Lower leg skin (tissue), 4 donors: ENCODE measurements at regions not wholly inside any gene's neighbourhood (a gene's known extent, or its start where the extent isn't known, plus 50 kb on each side); places are given as distances from the start of the nearest gene placed in this dataset.

Experiments used
- DNase-seq, 2 donors: peaks; one replicate each; pipeline ENCODE4 v3.0.0-alpha.2; 2019; ENCODE audit warnings: low spot score in 2 of 2
- H3K4me3 ChIP-seq: fragments of 200-600 bp; sonication (generic); 2 replicates; pipeline ENCODE4 v1.5.1; 2017; ENCODE audit warnings: mild to moderate bottlenecking, low read depth; ENCODE audit not compliant: poor library complexity, severe bottlenecking
- POLR2A ChIP-seq, 2 donors: fragments of 450-650 bp; IDR thresholded peaks; one replicate each; pipeline ENCODE4 v1.6.1; 2016 to 2017; ENCODE audit warnings: antibody characterized with exemption in 2 of 2, mild to moderate bottlenecking in 1 of 2, moderate library complexity in 1 of 2
- WGBS, 2 donors: methylation state at CpG; one replicate each; pipeline ENCODE4 v1.1.5; 2018; 5-methylcytosine and 5-hydroxymethylcytosine counted together
- intact Hi-C: fragments of 100-400 bp; cut with DNase I; formaldehyde crosslinking; loops from one replicate; pipeline ENCODE4 v1.15.0; 2023; ENCODE audit warnings: low total_unique reads
- TF ChIP-seq, protein P1 (sequence below), 3 donors: fragments of 450-650 bp; IDR thresholded peaks; one replicate each; pipeline ENCODE4 v1.5.1; 2016; ENCODE audit warnings: antibody characterized with exemption in 3 of 3, mild to moderate bottlenecking in 3 of 3, moderate library complexity in 2 of 3

DNA sequence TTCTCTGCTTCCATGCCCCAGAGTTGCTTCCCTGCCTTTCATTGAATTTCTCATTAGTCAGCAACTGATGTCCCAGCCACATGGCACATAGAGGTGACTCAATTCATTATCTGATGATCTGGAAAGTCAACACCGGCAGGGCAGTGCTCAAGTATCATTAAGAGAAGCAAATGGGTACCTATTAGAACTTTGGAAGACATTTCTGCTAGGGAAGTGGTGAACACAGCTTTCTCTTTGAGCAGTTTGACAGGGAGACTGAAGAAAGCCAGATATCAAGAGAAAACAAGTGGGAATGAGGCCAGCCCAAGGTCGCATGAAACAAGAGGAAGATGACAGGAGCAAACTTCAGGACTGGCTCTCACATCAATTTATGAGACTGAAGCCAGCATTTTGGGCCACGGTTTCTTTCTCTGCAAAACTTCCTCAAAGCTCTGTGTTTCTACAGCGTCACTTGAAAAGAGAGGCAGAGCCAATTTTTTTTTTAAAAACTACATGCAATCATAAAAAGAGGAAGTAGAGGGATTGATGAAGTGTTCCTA is 108.3 kb upstream of the RPS6KA3 start:
- WGBS, 2 donors = 20 to 42% methylated on average over 4 of the region's 4 CpGs

DNA sequence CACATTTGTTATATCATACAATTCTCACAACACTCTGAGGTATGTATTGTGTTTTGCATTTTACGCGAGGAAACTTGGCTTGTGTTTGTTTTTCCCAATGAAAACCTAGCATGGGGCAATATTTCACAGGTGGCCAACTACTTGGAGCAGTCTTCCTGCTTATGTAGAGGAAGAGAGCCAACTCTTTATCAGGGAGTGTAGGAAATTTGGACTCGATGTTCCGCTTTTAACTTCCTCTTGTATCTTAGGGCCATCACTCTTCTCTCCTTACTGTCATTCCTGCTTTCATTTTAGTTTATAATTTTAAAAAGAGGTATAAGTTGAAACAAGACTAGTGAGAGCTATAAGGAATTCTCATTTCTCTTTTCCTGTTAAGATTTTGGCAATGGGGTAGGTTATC is 107.7 kb upstream of the RPS6KA3 start:
- intact Hi-C loops = no loop called here
- H3K4me3 ChIP-seq = no peak overlapping the region
- 40 to 60% methylated on average over 4 of the region's 4 CpGs for WGBS, 2 donors
- TF ChIP-seq POLR2A (IDR thresholded peaks at IDR 0.05) = no peak
- TF ChIP-seq, protein P1, sequence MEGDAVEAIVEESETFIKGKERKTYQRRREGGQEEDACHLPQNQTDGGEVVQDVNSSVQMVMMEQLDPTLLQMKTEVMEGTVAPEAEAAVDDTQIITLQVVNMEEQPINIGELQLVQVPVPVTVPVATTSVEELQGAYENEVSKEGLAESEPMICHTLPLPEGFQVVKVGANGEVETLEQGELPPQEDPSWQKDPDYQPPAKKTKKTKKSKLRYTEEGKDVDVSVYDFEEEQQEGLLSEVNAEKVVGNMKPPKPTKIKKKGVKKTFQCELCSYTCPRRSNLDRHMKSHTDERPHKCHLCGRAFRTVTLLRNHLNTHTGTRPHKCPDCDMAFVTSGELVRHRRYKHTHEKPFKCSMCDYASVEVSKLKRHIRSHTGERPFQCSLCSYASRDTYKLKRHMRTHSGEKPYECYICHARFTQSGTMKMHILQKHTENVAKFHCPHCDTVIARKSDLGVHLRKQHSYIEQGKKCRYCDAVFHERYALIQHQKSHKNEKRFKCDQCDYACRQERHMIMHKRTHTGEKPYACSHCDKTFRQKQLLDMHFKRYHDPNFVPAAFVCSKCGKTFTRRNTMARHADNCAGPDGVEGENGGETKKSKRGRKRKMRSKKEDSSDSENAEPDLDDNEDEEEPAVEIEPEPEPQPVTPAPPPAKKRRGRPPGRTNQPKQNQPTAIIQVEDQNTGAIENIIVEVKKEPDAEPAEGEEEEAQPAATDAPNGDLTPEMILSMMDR (IDR thresholded peaks at IDR 0.05) = no peak
- no peak for DNase-seq

More for the DNA sequence above, 108.3 kb upstream of the RPS6KA3 start:
- intact Hi-C loops = no loop called here
- no peak for DNase-seq
- TF ChIP-seq, protein P1 (IDR thresholded peaks at IDR 0.05) = no peak
- TF ChIP-seq POLR2A (IDR thresholded peaks at IDR 0.05) = no peak
- H3K4me3 ChIP-seq = no peak overlapping the region

DNA sequence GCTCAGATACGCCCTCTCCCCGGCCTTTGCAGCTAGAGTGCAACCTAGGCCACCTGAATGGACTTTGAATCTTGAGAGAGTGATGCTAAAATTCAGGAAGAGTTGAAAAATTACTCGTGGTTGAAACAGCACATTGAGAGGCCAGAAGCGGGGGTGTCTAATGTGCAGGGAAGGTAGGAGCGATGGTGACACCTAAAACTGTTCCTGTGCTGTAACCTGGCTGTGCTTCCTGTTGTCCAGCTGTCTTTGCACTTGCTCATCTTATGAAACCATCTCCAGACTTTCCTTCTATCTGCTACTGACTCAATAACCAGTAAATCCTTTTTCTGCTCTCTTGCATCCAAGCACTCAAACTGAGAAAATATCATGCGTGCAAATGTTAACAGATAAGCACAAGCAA is 106.4 kb upstream of the RPS6KA3 start:
- 75 to 86% methylated on average over 6 of the region's 6 CpGs for WGBS, 2 donors
- TF ChIP-seq, protein P1 (IDR thresholded peaks at IDR 0.05) = no peak
- no peak for TF ChIP-seq POLR2A (IDR thresholded peaks at IDR 0.05)
- no peak overlapping the region for H3K4me3 ChIP-seq
- intact Hi-C loops = no loop called here
- no peak for DNase-seq

DNA sequence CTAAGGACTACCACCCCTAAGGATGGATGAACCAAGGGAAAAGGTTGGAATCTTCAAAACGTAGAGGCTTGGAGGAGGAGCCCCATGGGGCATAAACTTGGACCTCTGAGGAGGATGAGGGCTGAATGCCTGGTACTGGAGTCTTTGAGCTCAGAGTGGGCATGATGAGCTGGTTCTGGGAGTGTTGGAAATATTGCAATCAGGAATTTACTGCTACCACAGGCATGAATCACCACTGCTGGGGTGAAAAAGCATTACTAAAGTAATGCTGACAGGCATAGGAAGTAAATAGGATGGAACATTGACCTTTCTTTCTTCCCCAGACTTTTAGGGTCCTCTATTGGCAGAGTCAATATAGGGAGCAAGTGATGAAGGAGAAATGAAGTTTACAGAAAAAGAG is 105.8 kb upstream of the RPS6KA3 start:
- no peak overlapping the region for H3K4me3 ChIP-seq
- no peak for TF ChIP-seq POLR2A (IDR thresholded peaks at IDR 0.05)
- TF ChIP-seq, protein P1 (IDR thresholded peaks at IDR 0.05) = no peak
- intact Hi-C loops = no loop called here
- DNase-seq = no peak
- 41 to 57% methylated on average over 1 of the region's 1 CpG for WGBS, 2 donors

DNA sequence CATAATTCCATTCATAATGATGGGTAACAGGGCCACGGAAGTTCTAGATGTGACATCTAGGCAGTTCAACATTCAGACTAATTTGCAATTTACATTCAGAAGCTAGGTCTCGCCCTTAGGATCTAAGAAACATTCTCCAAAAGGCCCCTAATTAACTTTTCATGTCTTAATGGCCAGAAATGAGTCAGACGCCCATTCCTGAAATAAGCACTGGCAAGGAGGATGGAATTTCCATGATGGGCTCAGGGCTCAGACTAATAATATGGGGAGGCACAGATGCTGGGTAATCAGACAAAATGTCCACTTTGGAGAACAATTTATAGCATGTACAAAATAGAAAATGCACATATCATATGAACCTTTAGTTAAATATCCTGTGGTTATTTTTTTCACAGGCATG is 102.8 kb upstream of the RPS6KA3 start:
- DNase-seq = no peak
- WGBS, 2 donors = 53 to 81% methylated on average over 3 of the region's 3 CpGs
- intact Hi-C loops = no loop called here
- no peak overlapping the region for H3K4me3 ChIP-seq
- TF ChIP-seq, protein P1 (IDR thresholded peaks at IDR 0.05) = no peak
- TF ChIP-seq POLR2A (IDR thresholded peaks at IDR 0.05) = no peak

DNA sequence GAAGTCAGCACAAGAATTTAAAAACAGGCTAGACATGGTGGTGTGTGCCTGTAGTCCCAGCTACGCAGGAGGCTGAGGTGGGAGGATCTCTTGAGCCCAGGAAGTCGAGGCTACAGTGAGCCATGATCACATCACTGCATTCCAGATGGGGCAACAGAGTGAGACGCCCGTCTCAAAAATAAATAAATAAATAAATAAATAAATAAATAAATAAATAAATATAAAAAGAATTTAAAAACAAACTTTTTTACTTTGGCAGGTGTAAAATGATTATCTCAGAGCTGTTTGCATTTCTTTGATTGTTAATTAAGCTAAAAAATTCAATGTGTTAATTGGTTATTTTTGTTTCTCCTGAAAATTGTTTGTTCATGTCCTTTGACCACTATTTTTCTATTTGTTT is 97.5 kb upstream of the RPS6KA3 start:
- no peak overlapping the region for H3K4me3 ChIP-seq
- intact Hi-C loops = no loop called here
- TF ChIP-seq POLR2A (IDR thresholded peaks at IDR 0.05) = no peak
- TF ChIP-seq, protein P1 (IDR thresholded peaks at IDR 0.05) = no peak
- DNase-seq = no peak
- 86 to 95% methylated on average over 4 of the region's 4 CpGs for WGBS, 2 donors
